HEK293 (cell line): ENCODE measurements at regions not wholly inside any gene's neighbourhood (a gene's known extent, or its start where the extent isn't known, plus 50 kb on each side); places are given as distances from the start of the nearest gene placed in this dataset.

Experiments used
- GLIS2 ChIP-seq: fragments of 450-650 bp; formaldehyde crosslinking; IDR thresholded peaks from 2 replicates; pipeline ENCODE4 v1.5.1; 2016; ENCODE audit warnings: missing biosample characterization, missing genetic modification characterization
- MEIS1 ChIP-seq: sonication (generic); formaldehyde crosslinking; IDR thresholded peaks from 2 replicates; pipeline ENCODE4 v1.8.1; 2022; ENCODE audit warnings: missing genetic modification reagents, mild to moderate bottlenecking, borderline replicate concordance
- PRDM10 ChIP-seq: fragments of 450-650 bp; formaldehyde crosslinking; IDR thresholded peaks from 2 replicates; pipeline ENCODE4 v1.5.1; 2016; ENCODE audit warnings: missing biosample characterization, missing genetic modification characterization
- YY1 ChIP-seq: fragments of 450-650 bp; formaldehyde crosslinking; IDR thresholded peaks from 2 replicates; pipeline ENCODE4 v1.5.1; 2018; ENCODE audit warnings: missing biosample characterization, missing genetic modification characterization
- ZNF146 ChIP-seq: fragments of 450-650 bp; formaldehyde crosslinking; IDR thresholded peaks from 2 replicates; pipeline ENCODE4 v1.5.1; 2016; ENCODE audit warnings: missing biosample characterization, missing genetic modification characterization
- ZNF426 ChIP-seq: fragments of 450-650 bp; formaldehyde crosslinking; IDR thresholded peaks from 2 replicates; pipeline ENCODE4 v1.5.1; 2017; ENCODE audit warnings: missing biosample characterization, missing genetic modification characterization, mild to moderate bottlenecking, inconsistent platforms, moderate library complexity
- ZNF623 ChIP-seq: fragments of 450-650 bp; formaldehyde crosslinking; IDR thresholded peaks from 2 replicates; pipeline ENCODE4 v1.5.1; 2016; ENCODE audit warnings: missing biosample characterization, missing genetic modification characterization
- ZNF837 ChIP-seq: fragments of 450-650 bp; formaldehyde crosslinking; IDR thresholded peaks from 2 replicates; pipeline ENCODE4 v1.5.1; 2016; ENCODE audit warnings: missing biosample characterization, missing genetic modification characterization
- TF ChIP-seq, protein P1 (sequence below): fragments of 450-650 bp; formaldehyde crosslinking; conservative IDR thresholded peaks from 2 replicates; pipeline ENCODE4 v1.5.1; 2016; ENCODE audit warnings: low read depth, missing biosample characterization, missing genetic modification characterization
- TF ChIP-seq, protein P2 (sequence below): fragments of 450-650 bp; formaldehyde crosslinking; IDR thresholded peaks from 2 replicates; pipeline ENCODE4 v1.5.1; 2016; ENCODE audit warnings: missing biosample characterization, missing genetic modification characterization

DNA sequence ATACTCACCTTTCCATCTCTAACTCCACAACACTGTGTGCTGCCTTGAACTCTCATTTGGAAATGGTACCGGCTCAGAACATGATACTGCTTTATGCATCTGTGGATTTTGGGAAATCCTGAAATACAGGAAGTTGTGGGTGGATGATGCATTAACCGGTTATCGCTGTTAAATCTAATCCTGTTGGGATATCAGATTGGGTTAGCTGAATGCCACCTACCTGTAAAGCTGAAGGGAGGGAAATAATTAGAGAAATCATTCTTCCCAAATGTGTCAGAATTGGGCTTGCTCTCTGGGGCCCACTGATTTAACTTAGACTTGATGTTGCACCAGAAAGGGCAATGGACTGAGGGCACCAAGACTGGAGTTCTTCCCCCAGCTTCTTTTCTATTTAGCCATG lies 54.0 kb downstream of the CH25H start:
- TF ChIP-seq, protein P1, sequence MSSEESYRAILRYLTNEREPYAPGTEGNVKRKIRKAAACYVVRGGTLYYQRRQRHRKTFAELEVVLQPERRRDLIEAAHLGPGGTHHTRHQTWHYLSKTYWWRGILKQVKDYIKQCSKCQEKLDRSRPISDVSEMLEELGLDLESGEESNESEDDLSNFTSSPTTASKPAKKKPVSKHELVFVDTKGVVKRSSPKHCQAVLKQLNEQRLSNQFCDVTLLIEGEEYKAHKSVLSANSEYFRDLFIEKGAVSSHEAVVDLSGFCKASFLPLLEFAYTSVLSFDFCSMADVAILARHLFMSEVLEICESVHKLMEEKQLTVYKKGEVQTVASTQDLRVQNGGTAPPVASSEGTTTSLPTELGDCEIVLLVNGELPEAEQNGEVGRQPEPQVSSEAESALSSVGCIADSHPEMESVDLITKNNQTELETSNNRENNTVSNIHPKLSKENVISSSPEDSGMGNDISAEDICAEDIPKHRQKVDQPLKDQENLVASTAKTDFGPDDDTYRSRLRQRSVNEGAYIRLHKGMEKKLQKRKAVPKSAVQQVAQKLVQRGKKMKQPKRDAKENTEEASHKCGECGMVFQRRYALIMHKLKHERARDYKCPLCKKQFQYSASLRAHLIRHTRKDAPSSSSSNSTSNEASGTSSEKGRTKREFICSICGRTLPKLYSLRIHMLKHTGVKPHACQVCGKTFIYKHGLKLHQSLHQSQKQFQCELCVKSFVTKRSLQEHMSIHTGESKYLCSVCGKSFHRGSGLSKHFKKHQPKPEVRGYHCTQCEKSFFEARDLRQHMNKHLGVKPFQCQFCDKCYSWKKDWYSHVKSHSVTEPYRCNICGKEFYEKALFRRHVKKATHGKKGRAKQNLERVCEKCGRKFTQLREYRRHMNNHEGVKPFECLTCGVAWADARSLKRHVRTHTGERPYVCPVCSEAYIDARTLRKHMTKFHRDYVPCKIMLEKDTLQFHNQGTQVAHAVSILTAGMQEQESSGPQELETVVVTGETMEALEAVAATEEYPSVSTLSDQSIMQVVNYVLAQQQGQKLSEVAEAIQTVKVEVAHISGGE (tag by site-specific recombination): no peak
- TF ChIP-seq, protein P2, sequence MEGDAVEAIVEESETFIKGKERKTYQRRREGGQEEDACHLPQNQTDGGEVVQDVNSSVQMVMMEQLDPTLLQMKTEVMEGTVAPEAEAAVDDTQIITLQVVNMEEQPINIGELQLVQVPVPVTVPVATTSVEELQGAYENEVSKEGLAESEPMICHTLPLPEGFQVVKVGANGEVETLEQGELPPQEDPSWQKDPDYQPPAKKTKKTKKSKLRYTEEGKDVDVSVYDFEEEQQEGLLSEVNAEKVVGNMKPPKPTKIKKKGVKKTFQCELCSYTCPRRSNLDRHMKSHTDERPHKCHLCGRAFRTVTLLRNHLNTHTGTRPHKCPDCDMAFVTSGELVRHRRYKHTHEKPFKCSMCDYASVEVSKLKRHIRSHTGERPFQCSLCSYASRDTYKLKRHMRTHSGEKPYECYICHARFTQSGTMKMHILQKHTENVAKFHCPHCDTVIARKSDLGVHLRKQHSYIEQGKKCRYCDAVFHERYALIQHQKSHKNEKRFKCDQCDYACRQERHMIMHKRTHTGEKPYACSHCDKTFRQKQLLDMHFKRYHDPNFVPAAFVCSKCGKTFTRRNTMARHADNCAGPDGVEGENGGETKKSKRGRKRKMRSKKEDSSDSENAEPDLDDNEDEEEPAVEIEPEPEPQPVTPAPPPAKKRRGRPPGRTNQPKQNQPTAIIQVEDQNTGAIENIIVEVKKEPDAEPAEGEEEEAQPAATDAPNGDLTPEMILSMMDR (tag by site-specific recombination): no peak
- TF ChIP-seq MEIS1 (CRISPR knock-in tag) (no peak), ZNF146 (tag by site-specific recombination) (no peak), YY1 (tag by site-specific recombination) (no peak), PRDM10 (tag by site-specific recombination) (no peak), ZNF623 (tag by site-specific recombination) (no peak), GLIS2 (tag by site-specific recombination) (no peak), ZNF837 (tag by site-specific recombination) (no peak), ZNF426 (tag by site-specific recombination) (no peak)
